Activated naive CD8-positive, alpha-beta T cell treated with anti-CD3 and anti-CD28 coated beads, Interleukin-2, amount 50 U/mL, for 24 hours (primary cell): ENCODE measurements at regions not wholly inside any gene's neighbourhood (a gene's known extent, or its start where the extent isn't known, plus 50 kb on each side); places are given as distances from the start of the nearest gene placed in this dataset.

Source experiments
- ATAC-seq: fragments of 150-1000 bp; cut with Tn5 transposase; one replicate; pipeline ENCODE4 v1.10.0; 2021
- DNase-seq: peaks from one replicate; pipeline ENCODE4 v3.0.0; 2021
- H3K27ac Mint-ChIP-seq: one replicate; pipeline ENCODE4 v1.8.0; 2021; ENCODE audit warnings: mild to moderate bottlenecking, mixed read lengths
- H3K27me3 Mint-ChIP-seq: one replicate; pipeline ENCODE4 v1.8.0; 2021; ENCODE audit warnings: mixed read lengths
- H3K36me3 Mint-ChIP-seq: one replicate; pipeline ENCODE4 v1.8.0; 2021; ENCODE audit warnings: low read depth, mixed read lengths
- H3K4me1 Mint-ChIP-seq: one replicate; pipeline ENCODE4 v1.8.0; 2021; ENCODE audit warnings: mixed read lengths
- H3K4me3 Mint-ChIP-seq: one replicate; pipeline ENCODE4 v1.8.0; 2021; ENCODE audit warnings: mild to moderate bottlenecking, moderate library complexity, mixed read lengths
- H3K9me3 Mint-ChIP-seq: one replicate; pipeline ENCODE4 v1.8.0; 2021; ENCODE audit warnings: mixed read lengths

GRCh38 chr16:64541621-64542020 is 580.2 kb downstream of the CDH11 start:
- no peak for ATAC-seq
- no peaks in the 10 kb centered on the region for H3K36me3 Mint-ChIP-seq
- no peak overlapping the region for H3K4me3 Mint-ChIP-seq

DNA sequence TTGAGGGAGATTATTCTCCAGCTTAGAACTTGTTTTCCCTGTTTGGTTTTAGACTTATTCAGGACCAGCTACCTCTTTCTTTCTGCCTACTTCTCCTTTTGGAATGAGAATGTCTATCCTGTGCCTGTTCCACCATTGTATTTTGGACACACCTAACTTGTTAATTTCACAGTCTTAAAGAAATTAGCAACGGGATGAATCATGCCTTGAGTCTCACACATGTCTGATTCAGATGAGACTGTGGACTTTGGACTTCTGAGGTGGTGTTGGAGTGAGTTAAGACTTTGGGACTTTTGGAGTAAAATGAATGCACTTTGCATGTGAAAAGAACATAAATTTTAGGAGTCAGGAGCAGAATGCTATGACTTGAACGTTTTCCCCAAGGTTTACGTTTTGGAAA is 581.4 kb downstream of the CDH11 start:
- Mint-ChIP-seq H3K27ac (no peak overlapping the region), H3K36me3 (no peaks in the 10 kb centered on the region), H3K4me3 (no peak overlapping the region), H3K4me1 (no peaks in the 10 kb centered on the region), H3K9me3 (peaks cover 14% of the 10 kb centered on the region), H3K27me3 (no peaks in the 10 kb centered on the region)
- ATAC-seq (no peak), DNase-seq (no peak)

More at GRCh38 chr16:64541621-64542020, 580.2 kb downstream of the CDH11 start:
- H3K4me1 Mint-ChIP-seq: no peaks in the 10 kb centered on the region
- H3K27ac Mint-ChIP-seq: no peak overlapping the region
- DNase-seq: no peak
- H3K27me3 Mint-ChIP-seq: no peaks in the 10 kb centered on the region
- peaks cover 22% of the 10 kb centered on the region for H3K9me3 Mint-ChIP-seq

DNA sequence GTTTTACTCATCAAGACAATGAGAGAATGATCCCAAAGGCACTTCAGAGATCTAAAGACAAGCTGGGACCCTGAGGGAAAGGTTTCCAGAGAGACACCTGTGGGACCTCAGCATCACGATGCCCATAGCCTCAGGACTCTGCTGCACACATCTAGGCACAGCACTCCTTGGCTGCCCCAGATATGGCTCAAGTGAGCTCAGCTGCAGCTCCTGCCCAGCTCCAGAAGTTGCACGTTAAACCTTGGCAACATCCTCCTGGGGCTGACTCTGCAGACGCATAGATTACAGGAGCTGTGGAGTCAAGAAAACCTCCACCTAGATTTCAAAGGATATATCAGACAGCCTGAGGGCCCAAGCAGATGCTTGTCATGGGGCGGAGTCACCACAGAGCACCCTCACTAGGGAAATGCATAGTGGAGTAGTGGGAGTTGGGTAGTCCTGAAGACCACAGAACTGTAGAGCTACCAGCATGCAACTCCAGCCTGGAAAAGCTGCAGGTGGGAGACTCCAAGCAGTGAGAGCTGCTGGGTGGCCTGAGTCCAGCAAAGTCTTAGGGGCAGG is 582.0 kb downstream of the CDH11 start:
- Mint-ChIP-seq H3K27ac (no peak overlapping the region), H3K9me3 (peaks cover 18% of the 10 kb centered on the region), H3K4me1 (no peaks in the 10 kb centered on the region), H3K36me3 (no peaks in the 10 kb centered on the region), H3K27me3 (no peaks in the 10 kb centered on the region), H3K4me3 (no peak overlapping the region)
- ATAC-seq (no peak), DNase-seq (no peak)

- Mint-ChIP-seq H3K27me3 (no peaks in the 10 kb centered on the region), H3K9me3 (peaks cover 27% of the 10 kb centered on the region), H3K4me3 (no peak overlapping the region), H3K36me3 (no peaks in the 10 kb centered on the region), H3K27ac (no peak overlapping the region), H3K4me1 (no peaks in the 10 kb centered on the region)
- ATAC-seq: no peak
- no peak for DNase-seq
Observed at GRCh38 chr16:64534180-64534780, 587.6 kb downstream of the CDH11 start.

DNA sequence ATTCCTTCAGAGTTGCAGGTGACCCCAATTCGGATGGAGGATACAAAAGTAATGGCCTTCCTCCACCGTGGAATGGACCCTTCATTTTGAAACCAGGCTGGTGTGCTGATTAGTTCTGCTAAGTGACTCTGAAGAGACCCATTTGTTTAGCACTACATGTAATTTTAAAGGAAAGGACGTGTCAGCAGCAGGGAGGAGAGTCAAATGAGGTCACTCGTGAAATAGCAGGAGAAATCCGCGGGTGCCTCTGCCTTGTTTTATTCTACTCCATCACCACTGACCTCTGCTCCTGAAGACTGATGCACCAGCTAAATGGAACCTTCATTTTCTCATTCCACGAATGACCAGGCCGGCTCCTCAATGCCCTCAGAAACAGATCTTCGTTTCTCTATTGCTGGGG is 589.2 kb downstream of the CDH11 start:
- DNase-seq (no peak), ATAC-seq (no peak)
- no peaks in the 10 kb centered on the region for H3K36me3 Mint-ChIP-seq
- peaks cover 28% of the 10 kb centered on the region for H3K9me3 Mint-ChIP-seq
- H3K27me3 Mint-ChIP-seq: no peaks in the 10 kb centered on the region
- no peak overlapping the region for H3K4me3 Mint-ChIP-seq
- no peaks in the 10 kb centered on the region for H3K4me1 Mint-ChIP-seq
- no peak overlapping the region for H3K27ac Mint-ChIP-seq

DNA sequence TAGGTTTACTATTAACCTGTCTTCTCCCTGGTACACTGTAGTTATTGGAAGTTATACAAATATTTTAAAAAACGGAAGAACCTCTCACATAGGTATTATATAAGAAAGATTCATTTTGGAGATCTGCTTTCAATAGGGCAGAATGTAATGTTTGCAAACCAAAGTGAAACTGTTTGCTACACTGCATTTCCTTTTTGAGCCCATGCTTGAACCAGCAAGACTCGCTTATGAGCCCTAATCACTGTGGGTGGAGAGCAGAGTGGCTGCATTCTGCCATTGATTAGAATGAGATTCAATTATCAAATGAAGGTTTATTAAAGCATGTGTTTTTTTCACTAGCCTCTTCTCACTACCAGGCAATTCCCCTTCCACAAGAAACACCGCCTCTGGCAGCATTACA is 589.7 kb downstream of the CDH11 start:
- no peak for DNase-seq
- Mint-ChIP-seq H3K4me3 (no peak overlapping the region), H3K9me3 (peaks cover 30% of the 10 kb centered on the region), H3K4me1 (no peaks in the 10 kb centered on the region), H3K27ac (no peak overlapping the region), H3K27me3 (no peaks in the 10 kb centered on the region), H3K36me3 (no peaks in the 10 kb centered on the region)
- ATAC-seq: no peak

GRCh38 chr16:64531401-64531800 is 590.5 kb downstream of the CDH11 start:
- H3K27ac Mint-ChIP-seq: no peak overlapping the region
- no peak for ATAC-seq
- no peaks in the 10 kb centered on the region for H3K4me1 Mint-ChIP-seq
- H3K4me3 Mint-ChIP-seq: no peak overlapping the region
- H3K9me3 Mint-ChIP-seq: peaks cover 30% of the 10 kb centered on the region
- DNase-seq: no peak
- H3K36me3 Mint-ChIP-seq: no peaks in the 10 kb centered on the region
- no peaks in the 10 kb centered on the region for H3K27me3 Mint-ChIP-seq

- H3K27ac Mint-ChIP-seq: no peak overlapping the region
- no peaks in the 10 kb centered on the region for H3K27me3 Mint-ChIP-seq
- no peaks in the 10 kb centered on the region for H3K36me3 Mint-ChIP-seq
- DNase-seq: no peak
- H3K4me1 Mint-ChIP-seq: no peaks in the 10 kb centered on the region
- H3K4me3 Mint-ChIP-seq: no peak overlapping the region
- no peak for ATAC-seq
- peaks cover 14% of the 10 kb centered on the region for H3K9me3 Mint-ChIP-seq
Observed at GRCh38 chr16:64522548-64522947, 599.3 kb downstream of the CDH11 start.

DNA sequence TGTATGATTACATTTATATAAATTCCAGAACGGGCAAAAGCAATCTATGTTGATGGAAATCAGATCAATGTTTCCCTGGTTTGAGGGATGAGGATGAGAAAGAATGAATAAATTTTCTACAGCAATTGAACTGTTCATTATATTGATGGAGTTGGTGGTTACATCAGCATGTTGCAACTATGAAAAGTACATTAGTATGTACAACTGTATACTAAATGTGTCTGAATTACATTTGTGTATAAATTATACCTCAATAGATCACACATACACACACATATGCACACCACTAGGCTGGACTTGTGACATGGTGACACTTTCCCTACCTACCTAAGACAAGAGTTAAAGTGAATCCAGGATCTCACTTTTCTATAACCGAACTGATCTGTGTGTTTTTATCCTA is 608.0 kb downstream of the CDH11 start:
- Mint-ChIP-seq H3K27ac (no peak overlapping the region), H3K4me3 (no peak overlapping the region), H3K27me3 (no peaks in the 10 kb centered on the region), H3K9me3 (peaks cover 11% of the 10 kb centered on the region), H3K36me3 (no peaks in the 10 kb centered on the region), H3K4me1 (no peaks in the 10 kb centered on the region)
- DNase-seq: no peak
- ATAC-seq: no peak

GRCh38 chr16:64507240-64508024 is 614.4 kb downstream of the CDH11 start:
- Mint-ChIP-seq H3K27me3 (no peaks in the 10 kb centered on the region), H3K4me3 (no peak overlapping the region), H3K9me3 (peaks cover 22% of the 10 kb centered on the region), H3K27ac (no peak overlapping the region), H3K4me1 (no peaks in the 10 kb centered on the region), H3K36me3 (no peaks in the 10 kb centered on the region)
- DNase-seq: no peak
- no peak for ATAC-seq

- no peak overlapping the region for H3K4me3 Mint-ChIP-seq
- no peak for DNase-seq
- H3K27ac Mint-ChIP-seq: no peak overlapping the region
- no peaks in the 10 kb centered on the region for H3K4me1 Mint-ChIP-seq
- H3K27me3 Mint-ChIP-seq: no peaks in the 10 kb centered on the region
- peaks cover 14% of the 10 kb centered on the region for H3K9me3 Mint-ChIP-seq
- no peaks in the 10 kb centered on the region for H3K36me3 Mint-ChIP-seq
- ATAC-seq: no peak
Observed at GRCh38 chr16:64499211-64499610, 622.7 kb downstream of the CDH11 start.

DNA sequence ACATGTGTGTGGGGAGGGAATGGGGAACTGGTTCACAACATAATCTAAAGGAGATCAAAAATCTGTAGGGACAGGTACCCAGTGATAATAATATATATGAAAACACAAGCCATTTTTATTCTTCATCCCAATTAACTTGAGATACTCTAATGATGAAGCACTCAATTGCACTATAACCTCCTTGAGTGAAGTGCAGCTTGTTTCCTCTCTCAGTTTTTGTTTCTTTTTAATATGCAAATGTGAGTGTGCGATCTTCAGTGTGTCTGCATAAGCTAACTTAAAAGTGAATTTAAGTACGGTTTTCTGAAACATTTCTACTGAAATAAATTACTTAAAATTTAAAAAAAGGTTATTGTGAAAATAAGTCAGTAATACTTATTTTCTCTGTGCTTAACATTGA is 623.5 kb downstream of the CDH11 start:
- peaks cover 14% of the 10 kb centered on the region for H3K9me3 Mint-ChIP-seq
- H3K4me3 Mint-ChIP-seq: no peak overlapping the region
- no peaks in the 10 kb centered on the region for H3K27me3 Mint-ChIP-seq
- no peaks in the 10 kb centered on the region for H3K36me3 Mint-ChIP-seq
- ATAC-seq (no peak), DNase-seq (no peak)
- H3K4me1 Mint-ChIP-seq: no peaks in the 10 kb centered on the region
- no peak overlapping the region for H3K27ac Mint-ChIP-seq

- no peak for ATAC-seq
- Mint-ChIP-seq H3K36me3 (no peaks in the 10 kb centered on the region), H3K27me3 (no peaks in the 10 kb centered on the region), H3K27ac (no peak overlapping the region), H3K4me3 (no peak overlapping the region), H3K9me3 (peaks cover 16% of the 10 kb centered on the region), H3K4me1 (no peaks in the 10 kb centered on the region)
- no peak for DNase-seq
Observed at GRCh38 chr16:64493709-64494108, 628.2 kb downstream of the CDH11 start.

DNA sequence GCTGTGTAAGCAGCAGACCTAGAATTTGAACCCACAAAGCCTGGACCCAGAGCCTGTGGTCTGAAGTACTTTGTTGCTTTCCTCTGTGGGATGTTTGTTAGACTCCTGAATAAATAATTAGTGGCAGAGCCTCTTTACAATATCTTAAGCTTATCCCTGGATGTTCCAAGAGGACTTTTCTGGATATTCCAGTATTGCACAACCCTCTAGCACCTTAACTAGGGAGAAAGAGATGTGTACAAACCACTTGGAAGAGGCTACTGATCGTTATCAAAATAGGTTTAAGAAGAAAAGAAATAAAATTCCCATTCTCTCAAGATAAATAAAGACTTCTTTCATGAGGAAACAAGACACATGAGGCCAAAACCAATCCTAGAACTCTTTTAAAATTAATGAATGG is 632.4 kb downstream of the CDH11 start:
- H3K27ac Mint-ChIP-seq: no peak overlapping the region
- peaks cover 33% of the 10 kb centered on the region for H3K9me3 Mint-ChIP-seq
- H3K4me3 Mint-ChIP-seq: no peak overlapping the region
- ATAC-seq: no peak
- DNase-seq: no peak
- no peaks in the 10 kb centered on the region for H3K36me3 Mint-ChIP-seq
- no peaks in the 10 kb centered on the region for H3K27me3 Mint-ChIP-seq
- H3K4me1 Mint-ChIP-seq: no peaks in the 10 kb centered on the region

DNA sequence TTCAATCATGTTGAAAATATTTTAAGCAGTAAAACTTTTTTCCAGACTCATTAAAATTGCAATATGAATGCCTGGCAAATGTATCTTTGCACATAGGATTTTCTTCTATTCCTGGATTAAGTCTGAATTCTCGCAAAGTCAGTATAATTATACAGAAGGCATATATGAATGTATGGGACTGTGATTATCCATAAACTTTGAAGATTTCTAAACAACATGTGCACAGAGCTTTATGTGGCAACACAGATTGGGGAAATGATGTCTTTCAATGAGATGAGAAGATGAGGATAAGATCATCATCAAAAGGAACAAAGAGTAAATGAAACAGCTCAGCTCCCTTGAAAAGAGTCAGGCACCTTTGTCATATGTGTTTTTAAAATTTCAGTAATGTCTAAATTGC is 635.3 kb downstream of the CDH11 start:
- H3K4me1 Mint-ChIP-seq: no peaks in the 10 kb centered on the region
- DNase-seq (no peak), ATAC-seq (no peak)
- H3K27ac Mint-ChIP-seq: no peak overlapping the region
- no peaks in the 10 kb centered on the region for H3K36me3 Mint-ChIP-seq
- H3K27me3 Mint-ChIP-seq: no peaks in the 10 kb centered on the region
- H3K9me3 Mint-ChIP-seq: peaks cover 33% of the 10 kb centered on the region
- no peak overlapping the region for H3K4me3 Mint-ChIP-seq
